HEK293T (cell line): ENCODE measurements at regions not wholly inside any gene's neighbourhood (a gene's known extent, or its start where the extent isn't known, plus 50 kb on each side); places are given as distances from the start of the nearest gene placed in this dataset.

Experiments used
- CTCF ChIA-PET: fragments of 350-600 bp; formaldehyde crosslinking; extraction: SDS; loops from one replicate; lab custom pipeline; 2021; ENCODE audit warnings: antibody characterized with exemption, inconsistent platforms; lab: Yijun Ruan, JAX
- POLR2A ChIA-PET: fragments of 350-600 bp; formaldehyde crosslinking; extraction: SDS; loops from one replicate; lab custom pipeline; 2020; ENCODE audit warnings: antibody characterized with exemption, inconsistent platforms; lab: Yijun Ruan, JAX
- DNase-seq: peaks from one replicate; pipeline ENCODE4 v3.0.0; 2012; ENCODE audit warnings: mixed read lengths; ENCODE audit errors: extremely low spot score
- ARNT ChIP-seq: fragments of 450-650 bp; IDR thresholded peaks from 2 replicates; pipeline ENCODE4 v1.6.1; 2017; ENCODE audit warnings: mild to moderate bottlenecking
- BHLHE40 ChIP-seq: fragments of 450-650 bp; IDR thresholded peaks from 2 replicates; pipeline ENCODE4 v1.6.1; 2016; ENCODE audit warnings: mild to moderate bottlenecking, moderate library complexity, borderline replicate concordance
- CTBP1 ChIP-seq: fragments of 450-650 bp; IDR thresholded peaks from 2 replicates; pipeline ENCODE4 v1.6.1; 2016; ENCODE audit warnings: borderline replicate concordance
- ELF4 ChIP-seq: fragments of 450-650 bp; IDR thresholded peaks from 2 replicates; pipeline ENCODE4 v1.6.1; 2017; ENCODE audit warnings: antibody characterized with exemption
- FOXA1 ChIP-seq: fragments of 450-650 bp; IDR thresholded peaks from 2 replicates; pipeline ENCODE4 v1.6.1; 2016; ENCODE audit warnings: mild to moderate bottlenecking
- FOXK2 ChIP-seq: fragments of 450-650 bp; IDR thresholded peaks from 2 replicates; pipeline ENCODE4 v1.6.1; 2016; ENCODE audit warnings: mild to moderate bottlenecking
- FOXM1 ChIP-seq: fragments of 450-650 bp; IDR thresholded peaks from 2 replicates; pipeline ENCODE4 v1.6.1; 2017; ENCODE audit warnings: mild to moderate bottlenecking, borderline replicate concordance
- HDGF ChIP-seq: fragments of 450-650 bp; IDR thresholded peaks from 2 replicates; pipeline ENCODE4 v1.6.1; 2017; ENCODE audit warnings: antibody characterized with exemption, borderline replicate concordance
- L3MBTL2 ChIP-seq: fragments of 450-650 bp; conservative IDR thresholded peaks from 2 replicates; pipeline ENCODE4 v1.6.1; 2016; ENCODE audit warnings: mild to moderate bottlenecking
- LEF1 ChIP-seq: fragments of 450-650 bp; IDR thresholded peaks from 2 replicates; pipeline ENCODE4 v1.6.1; 2017; ENCODE audit warnings: mild to moderate bottlenecking, borderline replicate concordance
- NFRKB ChIP-seq: fragments of 450-650 bp; IDR thresholded peaks from 2 replicates; pipeline ENCODE4 v1.6.1; 2016; ENCODE audit warnings: mild to moderate bottlenecking, moderate library complexity
- PKNOX1 ChIP-seq: fragments of 450-650 bp; IDR thresholded peaks from 2 replicates; pipeline ENCODE4 v1.6.1; 2016
- SP1 ChIP-seq: fragments of 450-650 bp; IDR thresholded peaks from 2 replicates; pipeline ENCODE4 v1.6.1; 2017
- SUZ12 ChIP-seq: fragments of 450-650 bp; IDR thresholded peaks from 2 replicates; pipeline ENCODE4 v1.6.1; 2016; ENCODE audit warnings: mild to moderate bottlenecking
- TARDBP ChIP-seq: fragments of 450-650 bp; IDR thresholded peaks from 2 replicates; pipeline ENCODE4 v1.6.1; 2016
- ZNF384 ChIP-seq: fragments of 450-650 bp; IDR thresholded peaks from 2 replicates; pipeline ENCODE4 v1.6.1; 2016

GRCh38 chr12:70149013-70149412 lies 94.2 kb upstream of the CNOT2 start:
- ChIA-PET POLR2A (no interaction called here), CTCF (no interaction called here)
- no peak for TF ChIP-seq HDGF
- no peak for TF ChIP-seq ZNF384
- no peak for TF ChIP-seq BHLHE40
- DNase-seq = no peak

GRCh38 chr12:70149665-70150064 lies 93.6 kb upstream of the CNOT2 start:
- TF ChIP-seq SP1 (no peak), HDGF (no peak), FOXK2 (no peak), BHLHE40 (no peak), NFRKB (no peak), LEF1 (no peak), ARNT (no peak), ELF4 (no peak), CTBP1 (no peak), TARDBP (no peak), FOXM1 (no peak), SUZ12 (no peak), L3MBTL2 (no peak), PKNOX1 (no peak), FOXA1 (no peak), ZNF384 (no peak)
- POLR2A ChIA-PET = no interaction called here

GRCh38 chr12:70150230-70150629 lies 93.0 kb upstream of the CNOT2 start:
- no peak for DNase-seq
- CTCF ChIA-PET = no interaction called here
- no peak for TF ChIP-seq FOXK2
- no peak for TF ChIP-seq HDGF
- no peak for TF ChIP-seq SUZ12
- no peak for TF ChIP-seq ZNF384
- no peak for TF ChIP-seq FOXA1
- TF ChIP-seq FOXM1 = no peak
- no peak for TF ChIP-seq PKNOX1
- no peak for TF ChIP-seq L3MBTL2
- TF ChIP-seq BHLHE40 = no peak
- no peak for TF ChIP-seq CTBP1
- TF ChIP-seq TARDBP = no peak
- no peak for TF ChIP-seq SP1
- POLR2A ChIA-PET = no interaction called here

More at GRCh38 chr12:70149665-70150064, 93.6 kb upstream of the CNOT2 start:
- CTCF ChIA-PET = no interaction called here
- no peak for DNase-seq

- DNase-seq = no peak
- CTCF ChIA-PET = no interaction called here
- TF ChIP-seq FOXM1 = no peak
- TF ChIP-seq TARDBP = no peak
- no peak for TF ChIP-seq L3MBTL2
- POLR2A ChIA-PET = no interaction called here
Observed at GRCh38 chr12:70151993-70152392, 91.2 kb upstream of the CNOT2 start.

GRCh38 chr12:70154087-70154638 lies 89.1 kb upstream of the CNOT2 start:
- CTCF ChIA-PET = no interaction called here
- DNase-seq = no peak
- POLR2A ChIA-PET = no interaction called here
- TF ChIP-seq FOXA1 (no peak), TARDBP (no peak), NFRKB (no peak), ELF4 (no peak), ARNT (no peak)

GRCh38 chr12:70154960-70155589 lies 88.2 kb upstream of the CNOT2 start:
- TF ChIP-seq PKNOX1 (no peak), SUZ12 (no peak), BHLHE40 (no peak), ARNT (no peak), HDGF (no peak), NFRKB (no peak), TARDBP (no peak), L3MBTL2 (no peak), FOXK2 (no peak)
- DNase-seq = no peak
- ChIA-PET CTCF (no interaction called here), POLR2A (no interaction called here)

- ChIA-PET POLR2A (no interaction called here), CTCF (no interaction called here)
- DNase-seq = no peak
- TF ChIP-seq ZNF384 = no peak
- TF ChIP-seq FOXA1 = no peak
- TF ChIP-seq LEF1 = no peak
- no peak for TF ChIP-seq L3MBTL2
- TF ChIP-seq PKNOX1 = no peak
Observed at GRCh38 chr12:70157099-70157498, 86.1 kb upstream of the CNOT2 start.
